G401.6 (cell line): ENCODE measurements at regions not wholly inside any gene's neighbourhood (a gene's known extent, or its start where the extent isn't known, plus 50 kb on each side); places are given as distances from the start of the nearest gene placed in this dataset.
"Not testable (repeated sequence)": the region's sequence is repeated elsewhere in the genome, so short reads cannot be mapped to it uniquely, and the experiment has no call there.

ENCODE experiments used
- FAIRE-seq: peaks from 2 replicates; lab custom pipeline; 2012; peaks lifted over from hg19 to GRCh38; lab: Jason Lieb, UNC

- no peak for FAIRE-seq
Measured at GRCh38 chr15:62644889-62645742, 397.4 kb upstream of the TPM1 start.

- FAIRE-seq: no peak
Measured at GRCh38 chr15:62647202-62647842, 395.2 kb upstream of the TPM1 start.

- FAIRE-seq: no peak
Measured at GRCh38 chr15:62647843-62648505, 394.6 kb upstream of the TPM1 start.

- FAIRE-seq: no peak
Measured at GRCh38 chr15:62648954-62649353, 393.6 kb upstream of the TPM1 start.

GRCh38 chr15:62649793-62650420 lies 392.6 kb upstream of the TPM1 start:
- no peak for FAIRE-seq

- FAIRE-seq: no peak
Measured at GRCh38 chr15:62653122-62653521, 389.4 kb upstream of the TPM1 start.

GRCh38 chr15:62656071-62656470 lies 386.5 kb upstream of the TPM1 start:
- FAIRE-seq: no peak

GRCh38 chr15:62657501-62657900 lies 385.0 kb upstream of the TPM1 start:
- FAIRE-seq: not testable (repeated sequence)

- no peak for FAIRE-seq
Measured at GRCh38 chr15:62658498-62658897, 384.0 kb upstream of the TPM1 start.

GRCh38 chr15:62663547-62663946 lies 379.0 kb upstream of the TPM1 start:
- FAIRE-seq: peak; percentile 69

- FAIRE-seq: no peak
Measured at GRCh38 chr15:62665449-62665848, 377.1 kb upstream of the TPM1 start.

- no peak for FAIRE-seq
Measured at GRCh38 chr15:62666046-62666445, 376.5 kb upstream of the TPM1 start.

GRCh38 chr15:62672268-62672667 lies 370.3 kb upstream of the TPM1 start:
- FAIRE-seq: no peak

GRCh38 chr15:62676891-62677290 lies 365.7 kb upstream of the TPM1 start:
- FAIRE-seq: no peak

GRCh38 chr15:62681939-62682896 lies 360.3 kb upstream of the TPM1 start:
- FAIRE-seq: no peak

- FAIRE-seq: not testable (repeated sequence)
Measured at GRCh38 chr15:62683192-62683591, 359.4 kb upstream of the TPM1 start.

GRCh38 chr15:62684123-62684808 lies 358.3 kb upstream of the TPM1 start:
- FAIRE-seq: no peak

GRCh38 chr15:62691008-62691407 lies 351.5 kb upstream of the TPM1 start:
- no peak for FAIRE-seq

GRCh38 chr15:62697636-62698035 lies 344.9 kb upstream of the TPM1 start:
- no peak for FAIRE-seq

- no peak for FAIRE-seq
Measured at GRCh38 chr15:62698646-62699045, 343.9 kb upstream of the TPM1 start.

GRCh38 chr15:62706317-62706716 lies 336.2 kb upstream of the TPM1 start:
- FAIRE-seq: no peak
